SK-N-SH (cell line): ENCODE measurements at regions not wholly inside any gene's neighbourhood (a gene's known extent, or its start where the extent isn't known, plus 50 kb on each side); places are given as distances from the start of the nearest gene placed in this dataset.

Experiments
- USF2 ChIP-seq: fragments of 150-350 bp; IDR thresholded peaks from 2 replicates; pipeline ENCODE4 v1.6.1; 2017; ENCODE audit warnings: antibody characterized with exemption, low read length, low read depth, borderline replicate concordance
- YY1 ChIP-seq: IDR thresholded peaks from 2 replicates; pipeline ENCODE4 v1.4.0; 2012; ENCODE audit warnings: low read depth, mild to moderate bottlenecking
- TF ChIP-seq, protein P1 (sequence below): fragments of 200-600 bp; sonication (generic); IDR thresholded peaks from 2 replicates; pipeline ENCODE4 v1.6.1; 2017; ENCODE audit warnings: antibody characterized with exemption, mild to moderate bottlenecking, moderate library complexity

DNA sequence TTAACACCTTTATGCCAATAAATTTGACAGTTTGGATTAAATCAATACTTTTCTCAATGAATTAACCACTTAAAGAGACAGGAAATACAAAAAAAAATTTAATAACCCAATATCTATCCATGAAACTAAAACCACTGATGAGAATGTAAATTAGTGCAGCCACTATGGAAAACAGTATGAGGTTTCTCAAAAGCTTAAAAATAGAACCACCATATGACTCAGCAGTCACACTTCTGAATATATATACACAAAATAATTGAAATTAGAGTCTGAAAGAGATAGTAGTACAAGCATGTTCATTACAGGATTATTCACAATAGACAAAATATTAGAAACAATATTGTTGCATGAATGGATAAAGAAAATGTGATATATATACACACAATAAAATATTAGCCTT, 382.1 kb upstream of the SETBP1 start:
- TF ChIP-seq YY1 = no peak
- no peak for TF ChIP-seq USF2
- TF ChIP-seq, protein P1, sequence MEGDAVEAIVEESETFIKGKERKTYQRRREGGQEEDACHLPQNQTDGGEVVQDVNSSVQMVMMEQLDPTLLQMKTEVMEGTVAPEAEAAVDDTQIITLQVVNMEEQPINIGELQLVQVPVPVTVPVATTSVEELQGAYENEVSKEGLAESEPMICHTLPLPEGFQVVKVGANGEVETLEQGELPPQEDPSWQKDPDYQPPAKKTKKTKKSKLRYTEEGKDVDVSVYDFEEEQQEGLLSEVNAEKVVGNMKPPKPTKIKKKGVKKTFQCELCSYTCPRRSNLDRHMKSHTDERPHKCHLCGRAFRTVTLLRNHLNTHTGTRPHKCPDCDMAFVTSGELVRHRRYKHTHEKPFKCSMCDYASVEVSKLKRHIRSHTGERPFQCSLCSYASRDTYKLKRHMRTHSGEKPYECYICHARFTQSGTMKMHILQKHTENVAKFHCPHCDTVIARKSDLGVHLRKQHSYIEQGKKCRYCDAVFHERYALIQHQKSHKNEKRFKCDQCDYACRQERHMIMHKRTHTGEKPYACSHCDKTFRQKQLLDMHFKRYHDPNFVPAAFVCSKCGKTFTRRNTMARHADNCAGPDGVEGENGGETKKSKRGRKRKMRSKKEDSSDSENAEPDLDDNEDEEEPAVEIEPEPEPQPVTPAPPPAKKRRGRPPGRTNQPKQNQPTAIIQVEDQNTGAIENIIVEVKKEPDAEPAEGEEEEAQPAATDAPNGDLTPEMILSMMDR = no peak
